EH (cell line): ENCODE measurements at regions not wholly inside any gene's neighbourhood (a gene's known extent, or its start where the extent isn't known, plus 50 kb on each side); places are given as distances from the start of the nearest gene placed in this dataset.
"Not testable (repeated sequence)": the region's sequence is repeated elsewhere in the genome, so short reads cannot be mapped to it uniquely, and the experiment has no call there.

Source experiments
- DNase-seq: peaks from one replicate; pipeline ENCODE4 v3.0.0-alpha.2; 2015; ENCODE audit warnings: low read depth

- not testable (repeated sequence) for DNase-seq
These were observed 110.1 kb upstream of the FOXD4L5 start for GRCh38 chr9:65395121-65395520.

GRCh38 chr9:65393111-65393810 lies 108.3 kb upstream of the FOXD4L5 start:
- not testable (repeated sequence) for DNase-seq

- DNase-seq: not testable (repeated sequence)
These were observed 107.6 kb upstream of the FOXD4L5 start for GRCh38 chr9:65392611-65393010.

GRCh38 chr9:65389710-65390109 lies 104.7 kb upstream of the FOXD4L5 start:
- DNase-seq: not testable (repeated sequence)

- not testable (repeated sequence) for DNase-seq
These were observed 104.2 kb upstream of the FOXD4L5 start for GRCh38 chr9:65389216-65389615.

- DNase-seq: peak; percentile 86
These were observed 101.7 kb upstream of the FOXD4L5 start for GRCh38 chr9:65386699-65387098.

- DNase-seq: not testable (repeated sequence)
These were observed 101.2 kb upstream of the FOXD4L5 start for GRCh38 chr9:65386191-65386590.

GRCh38 chr9:65385655-65386024 lies 100.6 kb upstream of the FOXD4L5 start:
- DNase-seq: not testable (repeated sequence)

GRCh38 chr9:65384759-65385654 lies 100.0 kb upstream of the FOXD4L5 start:
- DNase-seq: not testable (repeated sequence)

GRCh38 chr9:65384066-65384465 lies 99.1 kb upstream of the FOXD4L5 start:
- not testable (repeated sequence) for DNase-seq

- not testable (repeated sequence) for DNase-seq
These were observed 98.6 kb upstream of the FOXD4L5 start for GRCh38 chr9:65383646-65384045.

GRCh38 chr9:65382701-65383318 lies 97.8 kb upstream of the FOXD4L5 start:
- not testable (repeated sequence) for DNase-seq
